Naive thymus-derived CD8-positive, alpha-beta T cell (primary cell): ENCODE measurements at regions not wholly inside any gene's neighbourhood (a gene's known extent, or its start where the extent isn't known, plus 50 kb on each side); places are given as distances from the start of the nearest gene placed in this dataset.
"Not testable (repeated sequence)": the region's sequence is repeated elsewhere in the genome, so short reads cannot be mapped to it uniquely, and the experiment has no call there.

ENCODE experiments used
- ATAC-seq, 2 donors: fragments of 150-1000 bp; cut with Tn5 transposase in 1 of 2; sonication (Bioruptor Pico), chemical (Tn5 transposase) in 1 of 2; 1 replicate in 1 of 2; 2 replicates in 1 of 2; pipeline ENCODE4 v1.10.0; 2021; ENCODE audit warnings: mild to moderate bottlenecking in 2 of 2, moderate library complexity in 2 of 2
- POLR2A ChIA-PET: fragments of 350-600 bp; sonication (Branson Sonifier 250); formaldehyde crosslinking; loops from one replicate; lab custom pipeline; 2021; ENCODE audit warnings: antibody characterized with exemption; lab: Charles Lee
- DNase-seq, 10 donors: peaks; one replicate each; pipeline versions ENCODE4 v3.0.0 to v3.0.0-alpha.2; 2020 to 2022
- H3K27ac Mint-ChIP-seq, 10 donors: one replicate each; pipeline ENCODE4 v1.8.0; 2020 to 2022; ENCODE audit warnings: mild to moderate bottlenecking in 10 of 10, mixed read lengths in 10 of 10, moderate library complexity in 4 of 10, inconsistent platforms in 1 of 10
- H3K27me3 Mint-ChIP-seq, 5 donors: one replicate each; pipeline ENCODE4 v1.8.0; 2021 to 2022; ENCODE audit warnings: mixed read lengths in 5 of 5
- H3K36me3 Mint-ChIP-seq, 3 donors: one replicate each; pipeline ENCODE4 v1.8.0; 2020 to 2022; ENCODE audit warnings: mixed read lengths in 3 of 3, mild to moderate bottlenecking in 2 of 3, inconsistent platforms in 1 of 3
- H3K4me1 Mint-ChIP-seq, 4 donors: one replicate each; pipeline ENCODE4 v1.8.0; 2021 to 2022; ENCODE audit warnings: mixed read lengths in 4 of 4
- H3K4me3 Mint-ChIP-seq, 10 donors: one replicate each; pipeline ENCODE4 v1.8.0; 2020 to 2022; ENCODE audit warnings: mild to moderate bottlenecking in 10 of 10, mixed read lengths in 10 of 10, moderate library complexity in 6 of 10, inconsistent platforms in 1 of 10
- H3K9me3 Mint-ChIP-seq, 9 donors: one replicate each; pipeline ENCODE4 v1.8.0; 2020 to 2022; ENCODE audit warnings: mixed read lengths in 9 of 9, mild to moderate bottlenecking in 3 of 9, inconsistent platforms in 1 of 9, moderate library complexity in 1 of 9

GRCh38 chr2:215783640-215784039 is 229.7 kb downstream of the MREG start:
- ATAC-seq, H3K4me3 Mint-ChIP-seq, H3K27me3 Mint-ChIP-seq, H3K27ac Mint-ChIP-seq, H3K4me1 Mint-ChIP-seq, POLR2A ChIA-PET, H3K36me3 Mint-ChIP-seq, H3K9me3 Mint-ChIP-seq, DNase-seq: not testable (repeated sequence)

- no peak overlapping the region for H3K4me3 Mint-ChIP-seq
- POLR2A ChIA-PET = no interaction called here
- peaks cover 0 to 6% (median 2%) of the 10 kb centered on the region in 5 donors for H3K27me3 Mint-ChIP-seq
- H3K9me3 Mint-ChIP-seq = no peaks in the 10 kb centered on the region
- no peak for ATAC-seq
- no peaks in the 10 kb centered on the region for H3K4me1 Mint-ChIP-seq
- H3K27ac Mint-ChIP-seq = no peak overlapping the region
- no peak for DNase-seq
- no peaks in the 10 kb centered on the region for H3K36me3 Mint-ChIP-seq
Observed at GRCh38 chr2:215782965-215783364, 230.4 kb downstream of the MREG start.

DNA sequence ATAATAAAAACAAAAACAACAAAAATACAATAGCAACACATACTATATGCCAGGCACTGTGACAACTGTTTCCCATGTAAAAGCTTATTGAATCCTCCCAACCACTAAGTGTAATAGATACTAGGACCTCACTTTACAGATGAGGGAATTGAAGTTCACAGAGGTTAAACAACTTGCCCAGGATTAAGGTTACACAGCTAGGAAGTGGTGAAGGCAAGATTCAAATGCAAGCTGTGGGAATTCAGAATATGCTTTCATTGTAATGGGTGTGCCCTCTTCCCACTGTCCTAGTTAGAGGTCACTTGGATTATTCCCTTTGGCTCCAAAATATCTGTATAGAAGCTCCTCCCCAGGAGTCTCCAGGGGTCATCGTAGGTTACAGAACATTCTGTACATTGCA is 231.1 kb downstream of the MREG start:
- POLR2A ChIA-PET = no interaction called here
- Mint-ChIP-seq H3K27ac (peak overlapping the region in 1 of 10 donors; percentile 40), H3K9me3 (no peaks in the 10 kb centered on the region), H3K4me3 (no peak overlapping the region), H3K27me3 (peaks cover 0 to 6% (median 2%) of the 10 kb centered on the region in 5 donors), H3K4me1 (no peaks in the 10 kb centered on the region), H3K36me3 (no peaks in the 10 kb centered on the region)
- DNase-seq = no peak
- no peak for ATAC-seq

- Mint-ChIP-seq H3K27me3 (peaks cover 3 to 8% (median 4%) of the 10 kb centered on the region in 5 donors), H3K4me1 (no peaks in the 10 kb centered on the region), H3K4me3 (no peak overlapping the region), H3K36me3 (no peaks in the 10 kb centered on the region), H3K27ac (no peak overlapping the region), H3K9me3 (no peaks in the 10 kb centered on the region)
- ATAC-seq (no peak), DNase-seq (no peak)
- POLR2A ChIA-PET = no interaction called here
Observed at GRCh38 chr2:215780907-215781685, 232.3 kb downstream of the MREG start.

DNA sequence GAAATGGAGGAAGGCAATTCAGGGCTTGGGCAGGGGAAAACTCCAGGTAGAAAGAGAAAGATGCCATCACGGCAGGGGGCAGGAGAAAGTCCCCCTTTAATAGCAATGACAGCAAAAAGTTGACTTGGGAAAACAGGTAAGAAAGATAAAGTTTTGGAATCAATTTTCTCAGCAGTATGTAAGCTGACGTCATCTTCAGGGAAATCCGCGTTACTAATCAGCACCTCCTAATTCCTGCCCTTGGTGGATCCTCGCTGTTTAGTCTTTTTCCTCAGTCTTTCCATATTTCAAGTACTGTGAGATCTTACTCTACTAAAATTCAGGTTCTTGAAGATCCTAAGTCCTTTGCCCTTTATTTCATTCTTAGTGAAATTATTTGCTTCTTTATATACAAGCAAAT is 233.0 kb downstream of the MREG start:
- H3K27me3 Mint-ChIP-seq = peaks cover 3 to 16% (median 7%) of the 10 kb centered on the region in 5 donors
- no peak overlapping the region for H3K4me3 Mint-ChIP-seq
- no peaks in the 10 kb centered on the region for H3K9me3 Mint-ChIP-seq
- no peaks in the 10 kb centered on the region for H3K4me1 Mint-ChIP-seq
- ATAC-seq (no peak), DNase-seq (no peak)
- H3K36me3 Mint-ChIP-seq = no peaks in the 10 kb centered on the region
- H3K27ac Mint-ChIP-seq = no peak overlapping the region
- POLR2A ChIA-PET = no interaction called here

- no peaks in the 10 kb centered on the region for H3K9me3 Mint-ChIP-seq
- no peak overlapping the region for H3K4me3 Mint-ChIP-seq
- DNase-seq (no peak), ATAC-seq (no peak)
- no peaks in the 10 kb centered on the region for H3K4me1 Mint-ChIP-seq
- peaks cover 3 to 18% (median 7%) of the 10 kb centered on the region in 5 donors for H3K27me3 Mint-ChIP-seq
- POLR2A ChIA-PET = no interaction called here
- no peaks in the 10 kb centered on the region for H3K36me3 Mint-ChIP-seq
- H3K27ac Mint-ChIP-seq = no peak overlapping the region
Observed at GRCh38 chr2:215779912-215780311, 233.4 kb downstream of the MREG start.

GRCh38 chr2:215777465-215778044 is 235.8 kb downstream of the MREG start:
- H3K9me3 Mint-ChIP-seq = no peaks in the 10 kb centered on the region
- POLR2A ChIA-PET = no interaction called here
- H3K4me1 Mint-ChIP-seq = no peaks in the 10 kb centered on the region
- H3K36me3 Mint-ChIP-seq = no peaks in the 10 kb centered on the region
- peaks cover 4 to 26% (median 11%) of the 10 kb centered on the region in 5 donors for H3K27me3 Mint-ChIP-seq
- no peak overlapping the region for H3K27ac Mint-ChIP-seq
- ATAC-seq (no peak), DNase-seq (no peak)
- no peak overlapping the region for H3K4me3 Mint-ChIP-seq

DNA sequence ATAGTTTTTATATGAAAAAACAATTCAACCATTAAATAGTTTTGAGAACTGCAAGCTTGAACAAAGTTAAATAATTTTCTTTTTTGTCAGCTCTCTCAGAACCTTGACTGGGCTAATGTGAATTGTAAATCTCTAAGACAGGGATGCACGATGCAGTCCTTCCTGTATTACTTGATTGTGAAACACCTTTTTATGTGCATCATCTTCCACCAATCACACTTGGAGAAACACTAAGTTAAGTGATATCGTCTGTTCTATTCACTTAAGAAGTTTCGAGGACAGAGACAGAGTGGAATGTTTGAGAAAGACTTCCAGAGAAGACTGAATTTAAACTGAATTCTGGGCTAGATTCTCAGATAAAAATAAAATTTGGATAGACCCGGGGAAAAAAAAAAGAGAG is 238.2 kb downstream of the MREG start:
- no peaks in the 10 kb centered on the region for H3K9me3 Mint-ChIP-seq
- no peak for ATAC-seq
- peak overlapping the region in 1 of 10 donors; percentile 35 for H3K27ac Mint-ChIP-seq

DNA sequence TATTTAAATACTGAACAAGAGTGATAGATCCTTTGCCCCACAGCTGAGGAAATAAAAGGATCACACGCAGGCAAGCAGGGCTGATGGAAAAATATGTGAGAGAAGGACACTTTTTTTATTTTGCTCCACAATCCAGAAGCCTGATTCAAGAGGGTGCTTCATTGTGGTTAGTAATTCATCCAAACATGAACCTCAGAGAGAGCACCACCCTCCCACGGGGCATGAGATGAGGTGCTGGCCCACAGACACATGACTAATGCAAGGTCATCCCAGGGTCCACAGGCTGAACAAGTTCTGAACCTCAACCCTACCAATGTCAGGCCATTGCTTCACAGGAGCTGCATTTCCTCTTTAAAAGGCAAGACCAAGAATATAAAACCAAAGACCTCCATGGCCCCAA is 239.6 kb downstream of the MREG start:
- Mint-ChIP-seq H3K27me3 (peaks cover 0 to 27% (median 8%) of the 10 kb centered on the region in 5 donors), H3K4me3 (no peak overlapping the region), H3K27ac (no peak overlapping the region), H3K4me1 (no peaks in the 10 kb centered on the region), H3K9me3 (no peaks in the 10 kb centered on the region), H3K36me3 (no peaks in the 10 kb centered on the region)
- ATAC-seq (no peak), DNase-seq (no peak)
- POLR2A ChIA-PET = no interaction called here

More for the DNA sequence above, 238.2 kb downstream of the MREG start:
- Mint-ChIP-seq H3K27me3 (peaks cover 4 to 26% (median 11%) of the 10 kb centered on the region in 5 donors), H3K4me3 (no peak overlapping the region), H3K4me1 (no peaks in the 10 kb centered on the region), H3K36me3 (no peaks in the 10 kb centered on the region)
- DNase-seq = no peak
- POLR2A ChIA-PET = no interaction called here

DNA sequence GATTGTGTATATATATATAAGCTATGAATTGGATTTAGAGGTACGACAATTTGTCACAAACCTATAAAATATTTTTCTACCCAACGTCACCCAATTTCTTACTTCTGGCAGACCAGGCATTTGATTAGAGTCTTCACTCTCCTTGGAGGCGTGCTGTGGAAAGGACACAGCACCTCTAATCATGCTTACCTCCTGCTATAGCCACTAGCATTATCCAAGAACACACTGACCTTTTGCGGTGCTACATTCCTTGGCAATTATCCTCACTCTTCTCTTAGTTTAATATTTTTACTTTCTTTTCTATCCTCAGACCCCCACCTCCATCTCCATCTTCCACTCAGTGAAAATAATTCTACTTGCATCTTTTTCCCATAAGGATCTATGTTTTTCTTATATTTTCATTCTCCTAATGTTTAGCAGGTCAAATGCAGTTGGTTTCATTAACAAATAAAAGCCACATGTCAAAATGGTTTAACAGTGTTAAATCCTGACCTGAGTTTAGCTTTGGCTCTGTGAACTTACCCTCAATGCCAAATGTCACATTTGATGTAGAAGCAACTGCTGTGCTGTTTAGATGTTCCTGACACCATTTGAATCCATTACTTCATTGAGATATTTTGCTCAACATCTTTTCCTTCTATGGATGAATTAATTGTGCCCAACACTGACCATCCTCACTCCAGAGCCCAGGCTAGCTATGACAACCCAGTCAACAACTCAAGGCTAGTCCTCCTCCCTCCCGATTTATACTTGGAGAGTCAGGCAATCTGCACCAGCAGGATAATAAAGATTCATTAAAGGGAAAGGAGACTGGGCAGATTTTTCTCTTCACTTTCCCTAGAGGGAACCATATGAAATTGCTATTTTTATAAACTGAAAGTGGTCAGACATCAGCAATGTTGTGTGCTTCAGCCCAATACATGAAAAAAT is 240.5 kb downstream of the MREG start:
- Mint-ChIP-seq H3K4me1 (no peaks in the 10 kb centered on the region), H3K4me3 (no peak overlapping the region), H3K36me3 (peaks cover 0 to 3% (median 0%) of the 10 kb centered on the region in 3 donors), H3K9me3 (peaks cover 0 to under 1% (median 0%) of the 10 kb centered on the region in 9 donors), H3K27me3 (peaks cover 0 to 35% (median 8%) of the 10 kb centered on the region in 5 donors), H3K27ac (no peak overlapping the region)
- POLR2A ChIA-PET = no interaction called here
- ATAC-seq (no peak), DNase-seq (no peak)

DNA sequence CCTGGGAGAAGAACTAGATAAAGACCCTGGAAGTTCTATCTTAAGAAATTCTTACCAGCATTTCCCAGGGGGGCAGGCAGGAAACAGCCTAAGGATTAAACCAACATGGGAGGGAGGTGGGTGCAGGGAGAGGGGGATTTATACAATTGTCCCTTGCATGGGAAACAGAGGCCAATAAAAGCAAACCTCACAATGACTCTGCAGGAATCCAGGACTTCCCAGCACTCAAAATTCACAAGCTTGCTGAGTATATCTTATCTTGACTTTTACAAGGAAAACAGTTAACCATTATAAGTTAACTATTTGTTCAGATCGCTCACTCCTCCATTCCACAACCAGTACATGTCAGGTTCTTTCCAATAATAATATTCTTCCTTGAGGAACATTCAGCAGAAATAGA is 241.3 kb downstream of the MREG start:
- no peak overlapping the region for H3K27ac Mint-ChIP-seq
- peaks cover 0 to 9% (median 0%) of the 10 kb centered on the region in 9 donors for H3K9me3 Mint-ChIP-seq
- ATAC-seq = no peak
- peaks cover 0 to 6% (median 0%) of the 10 kb centered on the region in 3 donors for H3K36me3 Mint-ChIP-seq
- no peak for DNase-seq
- no peaks in the 10 kb centered on the region for H3K4me1 Mint-ChIP-seq
- H3K27me3 Mint-ChIP-seq = peaks cover 0 to 36% (median 8%) of the 10 kb centered on the region in 5 donors
- POLR2A ChIA-PET = no interaction called here
- H3K4me3 Mint-ChIP-seq = no peak overlapping the region

GRCh38 chr2:215771241-215771640 is 242.1 kb downstream of the MREG start:
- peaks cover 0 to 12% (median 0%) of the 10 kb centered on the region in 9 donors for H3K9me3 Mint-ChIP-seq
- H3K27me3 Mint-ChIP-seq = peaks cover 0 to 34% (median 8%) of the 10 kb centered on the region in 5 donors
- POLR2A ChIA-PET = no interaction called here
- H3K27ac Mint-ChIP-seq = no peak overlapping the region
- DNase-seq (no peak), ATAC-seq (no peak)
- no peaks in the 10 kb centered on the region for H3K4me1 Mint-ChIP-seq
- peaks cover 0 to 6% (median 0%) of the 10 kb centered on the region in 3 donors for H3K36me3 Mint-ChIP-seq
- no peak overlapping the region for H3K4me3 Mint-ChIP-seq

GRCh38 chr2:215770668-215771067 is 242.7 kb downstream of the MREG start:
- ATAC-seq (no peak), DNase-seq (no peak)
- peaks cover 1 to 28% (median 5%) of the 10 kb centered on the region in 5 donors for H3K27me3 Mint-ChIP-seq
- no peaks in the 10 kb centered on the region for H3K4me1 Mint-ChIP-seq
- no peak overlapping the region for H3K4me3 Mint-ChIP-seq
- H3K36me3 Mint-ChIP-seq = peaks cover 0 to 6% (median 0%) of the 10 kb centered on the region in 3 donors
- POLR2A ChIA-PET = no interaction called here
- no peak overlapping the region for H3K27ac Mint-ChIP-seq
- peaks cover 0 to 12% (median 0%) of the 10 kb centered on the region in 9 donors for H3K9me3 Mint-ChIP-seq
